ENCODE measurements at regions not wholly inside any gene's neighbourhood (a gene's known extent, or its start where the extent isn't known, plus 50 kb on each side); places are given as distances from the start of the nearest gene placed in this dataset.

GRCh38 chr10:125466685-125467084 lies 216.3 kb downstream of the TEX36 start:
- Histone ChIP-seq H3K27me3 (ENCODE audit: control insufficient read depth, insufficient read depth, low read length) (peaks cover 3% of the 10 kb centered on the region), H3K36me3 (ENCODE audit: control insufficient read depth, insufficient read depth, low read length) (no peaks in the 10 kb centered on the region), H3K4me3 (ENCODE audit: low read depth, low read length) (no peak overlapping the region)
- DNase-seq (ENCODE audit: low read depth): no peak
- no peak for TF ChIP-seq CTCF (IDR thresholded peaks at IDR 0.05; ENCODE audit: insufficient read depth, low read length, poor library complexity, severe bottlenecking)

GRCh38 chr10:125462845-125463244 lies 220.1 kb downstream of the TEX36 start:
- DNase-seq (ENCODE audit: low read depth): no peak
- Histone ChIP-seq H3K36me3 (ENCODE audit: control insufficient read depth, insufficient read depth, low read length) (no peaks in the 10 kb centered on the region), H3K27me3 (ENCODE audit: control insufficient read depth, insufficient read depth, low read length) (peaks cover 3% of the 10 kb centered on the region), H3K4me3 (ENCODE audit: low read depth, low read length) (no peak overlapping the region)
- no peak for TF ChIP-seq CTCF (IDR thresholded peaks at IDR 0.05; ENCODE audit: insufficient read depth, low read length, poor library complexity, severe bottlenecking)

GRCh38 chr10:125460326-125460725 lies 222.6 kb downstream of the TEX36 start:
- no peak for DNase-seq (ENCODE audit: low read depth)
- no peak for TF ChIP-seq CTCF (IDR thresholded peaks at IDR 0.05; ENCODE audit: insufficient read depth, low read length, poor library complexity, severe bottlenecking)
- H3K36me3 ChIP-seq (ENCODE audit: control insufficient read depth, insufficient read depth, low read length): no peaks in the 10 kb centered on the region
- H3K27me3 ChIP-seq (ENCODE audit: control insufficient read depth, insufficient read depth, low read length): peaks cover 3% of the 10 kb centered on the region
- no peak overlapping the region for H3K4me3 ChIP-seq (ENCODE audit: low read depth, low read length)

GRCh38 chr10:125457406-125457805 lies 225.6 kb downstream of the TEX36 start:
- DNase-seq (ENCODE audit: low read depth): no peak
- H3K36me3 ChIP-seq (ENCODE audit: control insufficient read depth, insufficient read depth, low read length): no peaks in the 10 kb centered on the region
- no peak for TF ChIP-seq CTCF (IDR thresholded peaks at IDR 0.05; ENCODE audit: insufficient read depth, low read length, poor library complexity, severe bottlenecking)
- no peaks in the 10 kb centered on the region for H3K27me3 ChIP-seq (ENCODE audit: control insufficient read depth, insufficient read depth, low read length)
- no peak overlapping the region for H3K4me3 ChIP-seq (ENCODE audit: low read depth, low read length)

- Histone ChIP-seq H3K36me3 (ENCODE audit: control insufficient read depth, insufficient read depth, low read length) (no peaks in the 10 kb centered on the region), H3K4me3 (ENCODE audit: low read depth, low read length) (no peak overlapping the region), H3K27me3 (ENCODE audit: control insufficient read depth, insufficient read depth, low read length) (no peaks in the 10 kb centered on the region)
- no peak for DNase-seq (ENCODE audit: low read depth)
- no peak for TF ChIP-seq CTCF (IDR thresholded peaks at IDR 0.05; ENCODE audit: insufficient read depth, low read length, poor library complexity, severe bottlenecking)
Observed at GRCh38 chr10:125455855-125456254, 227.1 kb downstream of the TEX36 start.

GRCh38 chr10:125455431-125455830 lies 227.5 kb downstream of the TEX36 start:
- DNase-seq (ENCODE audit: low read depth): no peak
- Histone ChIP-seq H3K27me3 (ENCODE audit: control insufficient read depth, insufficient read depth, low read length) (peaks cover 2% of the 10 kb centered on the region), H3K36me3 (ENCODE audit: control insufficient read depth, insufficient read depth, low read length) (no peaks in the 10 kb centered on the region), H3K4me3 (ENCODE audit: low read depth, low read length) (no peak overlapping the region)
- TF ChIP-seq CTCF (IDR thresholded peaks at IDR 0.05; ENCODE audit: insufficient read depth, low read length, poor library complexity, severe bottlenecking): no peak

Measured in kidney epithelial cell (primary cell).